A549 (cell line): ENCODE measurements at regions not wholly inside any gene's neighbourhood (a gene's known extent, or its start where the extent isn't known, plus 50 kb on each side); places are given as distances from the start of the nearest gene placed in this dataset.

ENCODE experiments used
- CBX8 ChIP-seq: fragments of 200-600 bp; sonication (generic); IDR thresholded peaks from 2 replicates; pipeline ENCODE4 v1.6.1; 2016
- USF2 ChIP-seq: fragments of 450-650 bp; IDR thresholded peaks from 2 replicates; pipeline ENCODE4 v1.6.1; 2014; ENCODE audit warnings: antibody characterized with exemption
- TF ChIP-seq, protein P1 (sequence below): fragments of >200 bp; sonication (Bioruptor Twin); formaldehyde crosslinking; IDR thresholded peaks from 3 replicates; pipeline ENCODE4 v1.5.1; 2016

DNA sequence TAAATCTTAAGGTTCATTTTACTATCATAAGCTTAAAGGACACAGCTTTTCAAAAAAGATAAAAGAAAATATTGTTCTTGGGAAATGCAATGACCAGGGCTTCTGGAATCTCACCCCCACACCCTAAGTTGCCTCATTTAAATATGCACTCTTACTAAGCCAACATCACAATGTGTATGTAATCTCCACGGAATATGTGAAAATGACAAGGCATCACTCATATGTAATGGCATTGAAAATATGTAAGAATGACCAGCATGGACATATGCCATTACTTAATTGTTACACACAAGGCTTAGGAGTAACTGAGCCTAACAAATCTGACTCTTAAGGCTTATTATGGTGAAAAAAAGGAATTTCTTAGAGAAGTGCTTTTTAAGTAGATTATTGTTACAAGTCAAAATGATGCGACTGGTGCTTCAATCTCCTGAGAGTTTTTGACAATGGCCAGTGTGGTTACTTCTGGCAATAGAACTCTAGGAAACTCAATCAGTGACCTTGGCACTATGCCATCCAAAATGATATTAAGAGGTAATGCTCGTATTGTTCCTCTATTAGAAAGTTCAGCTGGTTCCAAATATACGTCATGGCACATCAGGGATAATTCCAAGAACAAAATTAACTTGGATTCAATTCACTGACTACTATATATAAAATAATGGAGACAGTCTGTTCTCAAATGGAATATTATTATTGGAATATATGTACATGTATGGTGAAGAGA lies 290.0 kb upstream of the PLSCR5 start:
- TF ChIP-seq CBX8: no peak
- TF ChIP-seq, protein P1, sequence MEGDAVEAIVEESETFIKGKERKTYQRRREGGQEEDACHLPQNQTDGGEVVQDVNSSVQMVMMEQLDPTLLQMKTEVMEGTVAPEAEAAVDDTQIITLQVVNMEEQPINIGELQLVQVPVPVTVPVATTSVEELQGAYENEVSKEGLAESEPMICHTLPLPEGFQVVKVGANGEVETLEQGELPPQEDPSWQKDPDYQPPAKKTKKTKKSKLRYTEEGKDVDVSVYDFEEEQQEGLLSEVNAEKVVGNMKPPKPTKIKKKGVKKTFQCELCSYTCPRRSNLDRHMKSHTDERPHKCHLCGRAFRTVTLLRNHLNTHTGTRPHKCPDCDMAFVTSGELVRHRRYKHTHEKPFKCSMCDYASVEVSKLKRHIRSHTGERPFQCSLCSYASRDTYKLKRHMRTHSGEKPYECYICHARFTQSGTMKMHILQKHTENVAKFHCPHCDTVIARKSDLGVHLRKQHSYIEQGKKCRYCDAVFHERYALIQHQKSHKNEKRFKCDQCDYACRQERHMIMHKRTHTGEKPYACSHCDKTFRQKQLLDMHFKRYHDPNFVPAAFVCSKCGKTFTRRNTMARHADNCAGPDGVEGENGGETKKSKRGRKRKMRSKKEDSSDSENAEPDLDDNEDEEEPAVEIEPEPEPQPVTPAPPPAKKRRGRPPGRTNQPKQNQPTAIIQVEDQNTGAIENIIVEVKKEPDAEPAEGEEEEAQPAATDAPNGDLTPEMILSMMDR: no peak
- no peak for TF ChIP-seq USF2
